A549 (cell line): ENCODE measurements at regions not wholly inside any gene's neighbourhood (a gene's known extent, or its start where the extent isn't known, plus 50 kb on each side); places are given as distances from the start of the nearest gene placed in this dataset.

ENCODE experiments used
- EP300 ChIP-seq, 2 experiments: fragments of >200 bp; sonication (Bioruptor Twin); formaldehyde crosslinking; IDR thresholded peaks; 2 replicates in 1 of 2; 3 replicates in 1 of 2; pipeline ENCODE4 v1.6.1; 2016 to 2017
- MAZ ChIP-seq: fragments of 150-350 bp; IDR thresholded peaks from 2 replicates; pipeline ENCODE4 v1.6.1; 2014; ENCODE audit warnings: antibody characterized with exemption, low read depth, low read length, borderline replicate concordance

- TF ChIP-seq MAZ (no peak), EP300 (IDR thresholded peaks at IDR 0.05) (no peak)
Measured at GRCh38 chr14:87312169-87312893, 680.7 kb downstream of the GALC start.
